ENCODE measurements at regions not wholly inside any gene's neighbourhood (a gene's known extent, or its start where the extent isn't known, plus 50 kb on each side); places are given as distances from the start of the nearest gene placed in this dataset.

DNA sequence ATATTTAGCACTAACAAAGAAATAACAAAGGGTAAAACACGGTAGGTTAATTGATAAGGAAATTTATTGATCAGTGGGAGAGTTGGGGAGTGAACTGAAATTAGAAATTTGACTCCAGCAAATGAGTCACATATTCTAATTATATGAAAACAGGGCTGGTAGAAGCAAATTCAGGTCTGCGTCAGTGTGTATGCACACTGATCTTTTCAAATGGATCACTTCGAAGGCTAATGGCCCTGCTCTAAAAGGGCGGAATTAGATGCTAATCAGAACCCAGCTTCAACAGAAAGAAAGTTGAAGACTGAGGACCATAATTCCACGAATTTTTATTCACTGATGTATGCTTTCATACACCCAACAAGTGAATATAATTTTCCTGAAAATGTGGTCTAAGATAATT lies 762.4 kb upstream of the DPPA4 start:
- DNase-seq (ENCODE audit: low read depth in 3 of 3), result no peak

DNA sequence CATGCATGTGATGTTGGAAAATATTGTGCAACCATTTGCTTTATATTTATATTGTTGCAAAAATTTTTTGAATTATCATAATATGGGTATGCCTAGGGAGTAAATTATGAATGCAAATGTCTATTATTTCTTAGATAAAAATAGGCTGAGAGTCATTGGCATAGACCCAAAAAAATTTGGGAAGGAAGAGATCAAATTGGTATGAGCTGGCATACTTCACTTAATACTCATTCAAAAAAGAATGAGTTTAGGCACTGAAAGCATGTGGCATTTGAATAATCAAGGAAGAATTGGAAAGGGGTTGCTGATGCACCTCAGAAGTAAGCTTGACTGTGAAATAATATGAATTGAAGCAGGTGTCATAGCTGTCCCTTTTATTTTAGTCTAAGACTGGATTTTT lies 764.0 kb upstream of the DPPA4 start:
- DNase-seq (ENCODE audit: low read depth in 3 of 3), result no peak

DNA sequence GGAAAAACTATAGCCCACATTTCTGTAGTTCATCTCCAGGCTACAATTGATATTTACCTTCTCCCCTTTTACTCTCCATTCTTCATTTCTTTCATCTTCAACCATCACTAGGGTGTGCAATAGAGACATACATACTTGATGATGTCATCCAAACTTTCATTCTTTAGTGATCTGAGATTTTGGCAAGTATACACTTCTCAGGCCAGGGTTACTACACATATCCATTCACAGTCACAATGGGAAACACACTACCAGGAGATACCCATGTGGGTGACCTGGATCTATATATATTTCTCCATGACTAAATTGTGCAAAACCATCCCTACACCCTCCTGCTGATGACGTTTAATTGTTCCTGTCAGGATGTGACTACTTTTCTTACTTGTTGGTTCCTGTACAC lies 769.5 kb upstream of the DPPA4 start:
- DNase-seq (ENCODE audit: low read depth in 3 of 3), result no peak

DNA sequence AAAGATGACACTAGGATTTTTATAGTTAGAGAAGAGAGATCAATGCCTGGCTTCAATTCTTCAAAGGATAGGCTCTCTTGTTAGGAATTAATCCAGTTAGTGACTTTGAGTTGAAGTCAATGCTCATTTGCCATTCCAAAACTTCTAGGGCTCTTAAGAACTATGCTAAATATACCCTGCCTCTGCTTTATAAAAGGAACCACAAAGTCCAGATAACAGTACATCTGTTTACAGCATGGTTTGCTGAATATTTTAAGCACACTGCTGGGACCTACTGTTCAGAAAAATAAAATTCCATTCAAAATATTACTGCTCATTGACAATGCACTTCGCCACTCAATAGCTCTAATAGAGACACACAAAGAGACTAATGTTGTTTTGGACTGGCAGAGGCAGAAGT lies 786.6 kb upstream of the DPPA4 start:
- DNase-seq (ENCODE audit: low read depth in 3 of 3), result no peak

DNA sequence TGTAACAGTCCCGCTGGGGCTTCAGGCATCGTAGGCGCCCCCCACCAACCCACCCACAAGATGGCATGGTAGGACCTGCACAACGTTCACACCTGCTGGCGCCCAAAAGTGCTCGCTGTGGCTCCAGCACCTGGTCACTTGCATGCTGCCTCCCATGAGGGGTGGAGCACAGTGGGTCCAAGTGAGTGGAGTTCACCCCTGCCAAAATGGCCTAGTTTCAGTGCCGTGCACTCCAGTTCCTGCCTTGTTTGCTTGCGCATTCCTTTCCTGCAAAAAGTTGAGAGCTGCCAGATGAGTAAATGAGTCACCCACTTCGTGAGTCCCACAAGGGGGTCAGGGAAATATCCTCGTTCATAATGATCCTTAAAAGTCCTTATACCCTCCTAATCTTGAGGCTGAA lies 788.7 kb upstream of the DPPA4 start:
- no peak for DNase-seq (ENCODE audit: low read depth in 3 of 3)

DNA sequence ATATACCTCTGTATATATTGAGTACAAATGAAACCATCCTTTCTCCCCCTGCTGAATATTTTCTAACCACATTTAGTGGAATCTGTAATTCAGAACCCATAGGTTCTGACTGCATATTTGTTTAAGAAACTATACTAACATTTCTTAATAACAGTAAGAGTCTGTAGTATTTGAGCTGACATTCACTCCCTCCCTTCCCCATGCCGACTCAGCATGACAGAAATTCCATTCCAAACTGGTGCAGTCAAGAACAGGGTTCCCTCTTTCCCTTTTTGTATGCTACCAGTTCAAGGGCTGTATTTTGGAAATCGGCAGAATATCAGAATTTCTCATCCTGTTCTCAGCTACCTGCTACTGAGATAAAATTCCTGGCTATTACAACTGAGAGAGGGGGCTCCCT lies 796.6 kb upstream of the DPPA4 start:
- no peak for DNase-seq (ENCODE audit: low read depth in 3 of 3)

DNA sequence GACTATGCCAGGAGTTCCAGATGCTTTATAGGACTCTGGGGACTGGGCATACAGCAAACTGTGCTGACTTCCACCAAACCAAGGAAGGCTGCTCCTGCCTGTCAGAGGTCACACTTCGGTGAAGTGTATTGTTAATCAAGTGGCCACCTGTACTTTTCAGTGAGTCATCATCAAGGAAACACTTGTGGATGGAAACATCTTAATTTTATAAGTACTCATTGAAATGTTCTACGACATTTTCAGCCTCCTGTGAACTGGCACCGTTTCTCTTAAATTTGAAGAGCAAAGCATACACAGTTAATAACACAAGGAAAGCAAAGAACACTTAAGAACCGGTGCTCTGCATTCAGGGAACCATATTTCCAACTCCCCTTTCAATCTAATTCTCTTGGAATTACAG lies 801.7 kb upstream of the DPPA4 start:
- no peak for DNase-seq (ENCODE audit: low read depth in 3 of 3)

DNA sequence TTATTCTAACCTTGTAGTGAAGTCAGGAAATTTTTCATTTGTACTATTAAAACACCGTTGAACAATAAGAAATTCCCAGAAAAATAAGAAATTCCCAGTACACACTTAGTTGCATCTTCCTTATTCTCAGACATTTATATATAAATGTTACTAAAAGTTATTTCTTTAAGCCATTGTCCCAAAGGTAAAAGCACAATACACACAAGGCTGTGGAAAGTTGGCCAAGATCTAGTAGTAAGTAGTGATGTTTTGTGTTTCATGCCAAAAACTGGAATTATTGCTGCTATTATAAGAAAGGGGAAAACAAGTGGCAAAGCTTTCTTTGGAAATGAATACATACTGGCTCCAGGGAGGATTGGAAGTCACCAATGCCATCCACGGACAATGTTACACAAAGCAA lies 802.5 kb upstream of the DPPA4 start:
- no peak for DNase-seq (ENCODE audit: low read depth in 3 of 3)

DNA sequence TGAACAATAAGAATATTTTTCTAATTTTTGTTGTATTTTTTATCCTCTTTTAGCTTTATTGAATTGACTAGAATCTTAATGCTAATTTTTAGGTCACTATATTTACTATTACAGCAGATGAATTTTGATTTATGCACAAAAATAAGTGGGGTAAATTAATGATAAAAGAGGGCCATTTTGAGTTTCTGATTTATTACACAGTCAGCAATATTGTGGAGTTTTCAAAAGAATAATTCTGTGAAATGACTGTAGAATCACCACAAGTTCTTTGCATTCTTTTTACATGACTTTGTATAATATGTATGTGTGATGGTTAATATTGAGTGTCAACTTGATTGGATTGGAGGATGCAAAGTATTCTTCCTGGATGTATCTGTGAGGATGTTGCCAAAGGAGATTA lies 812.4 kb upstream of the DPPA4 start:
- DNase-seq (ENCODE audit: low read depth in 3 of 3), result no peak

DNA sequence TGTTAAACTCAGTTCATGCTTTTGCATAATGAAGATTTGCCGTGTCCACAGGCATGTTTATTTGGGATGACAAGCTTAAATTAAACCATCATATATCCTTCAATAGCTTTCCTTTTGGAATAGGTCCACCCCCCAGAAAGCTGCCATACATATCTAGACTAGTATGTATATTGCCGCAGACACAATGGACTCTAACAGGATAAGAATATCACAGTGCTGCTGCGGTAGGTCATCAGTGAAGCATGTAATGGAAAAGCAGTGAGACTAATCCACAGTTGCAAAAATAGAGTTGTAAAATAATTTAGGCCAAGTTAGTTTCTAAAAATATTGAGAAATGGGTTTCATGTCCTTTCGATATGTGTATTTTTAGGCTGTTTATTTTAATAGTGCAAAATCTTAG lies 819.9 kb upstream of the DPPA4 start:
- no peak for DNase-seq (ENCODE audit: low read depth in 3 of 3)

DNA sequence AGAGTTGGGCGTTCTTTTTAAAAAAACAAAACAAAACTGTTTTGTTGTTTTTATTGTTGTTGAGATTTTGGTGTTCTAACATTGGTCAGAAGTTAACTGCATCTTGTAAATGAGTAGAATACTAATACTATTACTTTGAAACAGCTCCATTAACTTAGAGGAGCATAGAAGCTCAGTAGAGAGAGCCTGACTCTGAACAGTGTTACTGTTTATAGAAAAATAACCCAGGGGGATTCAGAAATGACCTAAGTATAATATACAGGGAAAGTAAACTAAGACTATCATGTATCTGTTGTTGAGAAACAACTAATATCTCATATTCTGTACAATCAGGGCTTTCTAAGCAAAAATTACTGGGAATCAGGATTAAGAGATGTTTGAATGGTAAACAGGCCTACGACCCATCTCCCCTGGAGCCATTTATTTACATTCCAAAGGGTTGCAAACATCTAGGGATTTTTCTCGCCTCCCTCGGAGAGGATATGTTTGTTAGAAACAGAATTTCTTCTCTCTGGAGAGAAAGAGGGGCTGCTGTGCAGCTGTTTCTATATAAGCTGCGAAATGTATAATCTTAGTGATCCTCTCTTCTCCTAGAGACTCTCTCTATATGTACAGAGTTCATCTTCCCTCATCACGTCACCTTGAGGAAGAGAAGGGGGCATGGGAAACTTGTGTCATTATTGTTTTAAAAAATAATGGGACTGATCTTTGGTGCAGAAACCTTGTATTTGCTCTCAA lies 827.5 kb upstream of the DPPA4 start:
- no peak for DNase-seq (ENCODE audit: low read depth in 3 of 3)

DNA sequence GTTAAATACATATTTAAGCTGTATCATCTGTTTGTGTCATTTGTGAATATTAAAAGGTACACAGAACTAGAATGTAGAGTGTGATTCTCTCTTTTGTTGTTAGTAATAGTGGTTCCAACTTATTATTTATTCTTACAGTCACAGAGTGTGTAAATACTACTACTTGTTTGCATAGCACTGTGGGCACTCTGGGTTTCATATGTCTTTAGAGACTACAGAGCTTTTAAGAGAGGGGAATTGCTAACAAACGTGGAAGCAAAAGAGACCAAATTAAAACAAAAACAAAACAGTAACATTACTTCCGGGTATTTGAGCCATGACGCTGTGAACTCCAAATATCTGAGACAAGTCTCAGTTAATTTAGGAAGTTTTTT lies 828.0 kb upstream of the DPPA4 start:
- no peak for DNase-seq (ENCODE audit: low read depth in 3 of 3)

DNA sequence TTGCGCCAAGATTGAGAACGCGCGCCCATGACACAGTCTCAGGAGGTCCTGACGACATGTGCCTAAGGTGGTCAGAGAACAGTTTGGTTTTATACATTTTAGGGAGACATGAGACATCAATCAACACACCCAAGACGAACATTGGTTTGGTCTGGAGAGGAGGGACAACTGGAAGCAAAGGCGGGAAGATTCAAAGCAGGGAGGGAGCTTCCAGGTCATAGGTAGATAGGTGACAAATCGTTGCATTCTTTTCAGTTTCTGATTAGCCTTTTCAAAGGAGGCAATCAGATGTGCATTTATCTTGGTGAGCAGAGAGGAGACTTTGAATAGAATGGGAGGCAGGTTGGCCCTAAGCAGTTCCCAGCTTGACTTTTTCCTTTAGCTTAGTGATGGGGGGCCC lies 828.4 kb upstream of the DPPA4 start:
- DNase-seq (ENCODE audit: low read depth in 3 of 3), result no peak

DNA sequence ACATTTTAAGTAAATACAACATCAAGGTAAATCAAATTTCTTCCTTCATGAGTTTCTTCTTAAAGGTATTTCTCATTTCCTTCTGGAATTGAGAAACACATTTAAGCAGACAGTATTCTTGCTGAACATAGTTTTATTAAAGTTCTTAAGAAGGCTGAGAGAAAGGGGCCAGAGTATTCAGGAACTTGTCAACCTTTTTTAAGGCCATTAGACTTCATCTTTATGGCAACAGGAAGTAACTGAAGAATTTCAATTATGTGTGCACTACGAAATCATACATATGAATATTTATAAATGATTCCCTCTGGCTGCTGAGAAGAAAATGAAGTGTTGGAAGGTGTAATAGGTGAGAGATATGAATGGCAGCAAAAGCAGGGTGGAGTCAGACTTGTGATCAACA lies 829.4 kb upstream of the DPPA4 start:
- DNase-seq (ENCODE audit: low read depth in 3 of 3), result no peak

DNA sequence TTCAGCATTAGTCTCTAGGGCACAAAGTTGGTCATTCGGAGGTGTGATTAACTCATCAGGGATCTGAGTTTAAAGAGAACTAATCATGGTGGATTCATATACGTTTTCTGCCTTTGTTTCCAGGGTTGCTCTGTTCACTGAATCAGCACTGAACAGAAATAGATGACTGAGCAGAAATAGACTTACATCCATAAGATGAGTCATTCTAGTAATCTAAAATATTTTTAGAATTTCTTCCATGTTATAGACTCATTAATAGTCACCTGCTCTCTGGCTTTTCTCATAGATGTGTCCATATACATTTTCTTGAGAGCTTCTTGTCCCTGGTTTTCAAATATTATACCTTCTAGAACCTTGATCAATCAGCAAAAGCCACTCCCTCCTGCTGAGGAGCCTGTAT lies 837.6 kb upstream of the DPPA4 start:
- DNase-seq (ENCODE audit: low read depth in 3 of 3), result no peak

DNA sequence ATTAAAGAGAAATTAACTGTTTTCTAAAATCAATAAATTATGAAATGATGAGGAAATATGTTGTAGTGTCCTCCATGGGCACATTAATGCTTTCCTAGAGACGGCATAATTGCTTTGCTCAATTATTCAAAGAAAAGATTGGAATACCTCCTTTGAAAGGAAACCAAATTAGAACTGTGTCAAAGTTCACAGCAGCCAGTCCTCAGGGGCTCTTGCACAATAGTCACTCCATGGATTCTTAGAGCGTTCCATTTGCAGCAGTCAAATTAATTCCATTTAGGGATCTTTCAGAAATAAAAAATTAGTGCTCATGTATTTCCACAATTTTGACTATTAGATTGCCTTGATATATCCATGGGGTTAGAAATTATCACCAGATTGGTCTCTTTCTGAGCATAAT lies 841.6 kb upstream of the DPPA4 start:
- DNase-seq (ENCODE audit: low read depth in 3 of 3), result no peak

DNA sequence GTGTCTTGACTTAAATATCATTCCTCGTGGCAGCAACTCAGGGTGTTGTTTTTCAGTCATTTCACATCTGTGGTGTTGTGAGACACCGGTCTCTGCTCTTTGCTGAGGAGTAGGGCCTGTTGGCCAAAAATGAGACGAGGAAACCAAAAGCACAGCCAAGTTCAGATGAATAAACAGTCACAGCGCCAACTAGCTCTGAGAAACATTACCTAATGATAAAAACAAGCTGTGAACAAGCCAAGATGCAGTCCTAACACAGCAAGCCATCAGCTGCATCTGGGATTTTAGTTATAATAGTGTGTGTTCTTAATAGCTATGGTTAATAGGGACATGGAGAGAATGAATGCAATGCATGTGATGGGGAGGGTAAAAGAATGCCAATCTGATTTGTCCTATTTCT lies 843.4 kb upstream of the DPPA4 start:
- no peak for DNase-seq (ENCODE audit: low read depth in 3 of 3)

DNA sequence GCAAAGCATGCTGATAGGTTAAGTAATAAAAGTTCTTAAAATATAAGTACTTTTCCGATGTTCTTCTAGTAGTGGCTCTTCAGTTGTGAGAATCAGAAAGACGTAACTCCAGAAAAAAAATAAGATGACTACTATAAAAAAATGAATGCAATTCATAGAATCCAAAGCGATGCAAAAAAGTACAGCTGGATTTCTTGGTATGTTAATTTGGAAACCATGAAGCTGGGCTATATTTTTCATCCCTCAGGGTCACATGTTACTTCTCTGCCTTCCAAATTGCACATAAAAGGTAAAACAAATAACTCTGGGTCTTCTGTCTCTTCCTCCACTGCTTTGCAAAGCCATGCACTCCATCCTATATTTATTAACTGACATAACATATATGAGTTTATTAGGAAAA lies 843.9 kb upstream of the DPPA4 start:
- DNase-seq (ENCODE audit: low read depth in 3 of 3), result no peak

DNA sequence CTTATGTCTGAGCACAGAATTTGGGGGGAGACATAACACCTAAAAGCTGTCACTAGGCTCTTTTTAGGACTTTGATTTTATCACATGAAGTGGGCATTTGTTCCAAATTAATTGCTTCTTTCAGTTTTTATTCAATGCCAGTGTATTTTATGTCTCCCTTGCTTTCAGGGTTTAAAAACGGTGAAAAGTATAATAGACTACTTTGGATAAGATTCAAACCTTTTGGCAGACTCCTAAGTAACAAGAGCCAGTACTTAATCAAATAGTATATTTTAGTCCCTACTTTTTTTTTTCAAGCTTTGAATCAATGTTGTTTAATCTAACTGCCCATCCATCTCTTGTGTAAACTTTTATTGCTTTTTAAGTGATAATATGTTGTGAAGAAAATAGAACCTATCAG lies 847.2 kb upstream of the DPPA4 start:
- no peak for DNase-seq (ENCODE audit: low read depth in 3 of 3)

DNA sequence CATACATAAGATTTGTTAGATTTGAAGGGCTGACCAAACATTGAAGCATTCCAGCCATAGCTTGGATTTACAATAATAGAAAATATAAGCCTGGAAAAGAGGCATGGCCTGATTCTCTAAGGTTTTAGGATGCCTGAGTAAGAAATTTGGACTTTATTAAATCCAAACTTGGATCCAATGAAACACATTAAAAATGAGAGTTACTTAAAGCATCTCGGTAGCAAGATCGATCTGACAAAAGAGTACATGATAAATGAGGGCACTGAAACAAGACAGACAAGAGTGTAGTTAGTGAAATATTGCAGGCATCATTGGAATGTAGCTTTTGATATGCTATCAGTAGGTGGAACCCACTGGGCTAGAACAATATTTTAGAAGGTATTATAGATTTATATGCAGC lies 855.7 kb upstream of the DPPA4 start:
- no peak for DNase-seq (ENCODE audit: low read depth in 3 of 3)

DNA sequence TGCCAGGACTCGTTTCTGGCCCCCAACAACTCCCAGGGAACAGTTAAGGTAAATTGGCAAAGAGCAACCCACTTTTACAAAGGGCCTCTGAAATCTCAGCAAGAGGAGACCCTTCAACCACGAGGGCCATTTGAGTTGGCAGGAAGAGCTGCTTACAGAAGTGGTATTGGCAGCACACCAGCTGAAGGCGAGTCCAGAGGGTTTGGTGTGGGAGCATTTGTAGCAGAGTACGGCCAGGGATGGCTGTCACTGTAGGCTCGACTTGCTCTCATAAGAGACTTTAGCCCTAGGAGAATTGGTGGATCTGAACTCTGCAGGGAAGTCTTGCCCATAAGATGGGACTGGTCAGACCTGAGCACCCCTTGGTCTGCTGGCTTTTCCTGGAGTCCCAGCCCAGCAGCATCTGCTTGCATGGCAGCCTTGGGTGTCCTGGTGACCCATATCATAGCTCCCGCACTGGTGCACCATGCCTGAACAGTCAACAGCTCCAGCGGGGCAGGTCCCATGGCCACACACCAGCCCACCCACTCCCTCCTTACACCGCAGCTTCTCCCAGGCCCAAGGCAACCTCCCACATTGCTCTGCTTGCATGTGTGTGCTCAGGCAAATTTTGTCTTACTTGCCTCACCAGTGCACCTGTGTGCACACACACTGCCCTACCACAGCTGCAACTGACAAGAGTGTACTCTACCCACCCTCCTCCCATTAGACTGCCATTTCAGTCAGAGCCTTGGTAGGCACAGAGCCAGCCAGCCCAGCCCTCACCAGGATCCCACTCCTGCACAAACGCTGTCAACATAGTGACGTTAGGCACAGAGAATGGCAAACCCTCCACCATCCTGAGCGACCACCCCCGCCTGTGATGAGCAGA lies 861.6 kb upstream of the DPPA4 start:
- no peak for DNase-seq (ENCODE audit: low read depth in 3 of 3)

DNA sequence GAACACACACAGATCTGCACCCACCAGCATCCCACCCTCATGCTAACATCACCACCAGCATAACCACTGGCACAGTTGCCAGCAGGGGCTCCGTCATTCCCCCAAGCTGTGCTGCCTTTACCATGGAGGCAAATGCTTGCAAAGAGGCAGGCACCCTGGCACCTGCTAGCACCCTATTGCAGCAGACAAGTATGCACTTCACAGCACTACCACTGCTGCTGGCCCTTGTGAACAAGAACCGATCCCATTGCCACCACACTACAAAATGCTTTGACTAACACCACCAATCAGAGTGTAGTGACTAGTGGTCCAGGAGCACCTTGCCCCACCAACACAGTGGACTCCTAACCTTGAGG lies 862.2 kb upstream of the DPPA4 start:
- no peak for DNase-seq (ENCODE audit: low read depth in 3 of 3)

DNA sequence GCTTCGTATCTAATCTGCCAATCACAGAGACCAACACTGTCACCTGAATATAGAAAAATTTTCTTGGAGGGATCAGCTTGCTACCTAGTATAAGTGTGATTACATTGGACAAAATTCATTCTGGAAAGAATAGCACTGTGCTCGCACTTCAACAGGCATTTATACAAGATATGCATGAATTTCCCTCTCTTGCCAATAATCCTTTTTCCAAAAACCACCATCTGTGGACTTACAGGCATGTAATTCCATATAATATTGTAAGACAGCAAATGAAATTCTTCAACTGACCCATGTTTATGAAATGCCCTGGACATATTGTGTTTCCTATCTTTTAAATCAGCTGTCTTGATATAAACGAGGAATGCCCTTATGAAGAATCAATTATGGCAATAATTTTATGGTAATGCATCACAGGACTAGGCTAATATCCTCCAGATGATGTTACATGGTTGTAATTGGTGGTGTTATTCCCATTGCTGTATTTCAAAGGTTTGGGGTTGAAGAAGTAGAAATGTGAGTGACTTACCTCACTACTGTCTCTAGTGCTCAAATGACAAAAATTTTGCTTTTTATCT lies 861.4 kb upstream of the NECTIN3 start:
- DNase-seq (ENCODE audit: low read depth in 3 of 3), result no peak
